Ovary (tissue), 3 donors: ENCODE measurements at regions not wholly inside any gene's neighbourhood (a gene's known extent, or its start where the extent isn't known, plus 50 kb on each side); places are given as distances from the start of the nearest gene placed in this dataset.

Source experiments
- POLR2A ChIP-seq: fragments of 450-650 bp; IDR thresholded peaks from one replicate; pipeline ENCODE4 v1.6.1; 2017; ENCODE audit warnings: antibody characterized with exemption, mild to moderate bottlenecking, moderate library complexity
- TF ChIP-seq, protein P1 (sequence below), 3 donors: fragments of 450-650 bp in 2 of 3; fragments of 200-600 bp in 1 of 3; IDR thresholded peaks; one replicate each; pipeline versions ENCODE4 v1.5.1 to v1.8.0; 2016 to 2022; ENCODE audit warnings: antibody characterized with exemption in 3 of 3, mild to moderate bottlenecking in 1 of 3
- donor health status: DM: no; HTN: no; CAD: no.

DNA sequence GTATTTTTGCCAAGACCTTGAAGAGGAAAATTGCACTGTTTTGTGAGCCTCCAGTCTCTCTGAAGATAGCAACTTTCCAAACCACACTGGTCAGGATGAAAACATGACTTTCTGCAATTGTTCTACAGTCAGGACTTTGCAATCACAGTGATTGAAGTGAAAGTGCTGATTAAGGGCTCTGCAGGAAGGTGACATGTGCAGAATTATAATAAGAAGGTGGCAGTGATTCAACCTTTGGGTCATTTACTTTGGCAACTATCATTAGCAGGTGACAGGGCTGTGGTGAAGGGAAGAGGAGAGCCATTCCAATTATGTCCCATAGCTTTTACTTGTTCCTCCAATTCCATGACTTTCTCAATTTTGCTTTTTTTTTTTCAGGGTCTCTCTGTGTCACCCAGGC, 350.0 kb upstream of the FZD8 start:
- TF ChIP-seq, protein P1, sequence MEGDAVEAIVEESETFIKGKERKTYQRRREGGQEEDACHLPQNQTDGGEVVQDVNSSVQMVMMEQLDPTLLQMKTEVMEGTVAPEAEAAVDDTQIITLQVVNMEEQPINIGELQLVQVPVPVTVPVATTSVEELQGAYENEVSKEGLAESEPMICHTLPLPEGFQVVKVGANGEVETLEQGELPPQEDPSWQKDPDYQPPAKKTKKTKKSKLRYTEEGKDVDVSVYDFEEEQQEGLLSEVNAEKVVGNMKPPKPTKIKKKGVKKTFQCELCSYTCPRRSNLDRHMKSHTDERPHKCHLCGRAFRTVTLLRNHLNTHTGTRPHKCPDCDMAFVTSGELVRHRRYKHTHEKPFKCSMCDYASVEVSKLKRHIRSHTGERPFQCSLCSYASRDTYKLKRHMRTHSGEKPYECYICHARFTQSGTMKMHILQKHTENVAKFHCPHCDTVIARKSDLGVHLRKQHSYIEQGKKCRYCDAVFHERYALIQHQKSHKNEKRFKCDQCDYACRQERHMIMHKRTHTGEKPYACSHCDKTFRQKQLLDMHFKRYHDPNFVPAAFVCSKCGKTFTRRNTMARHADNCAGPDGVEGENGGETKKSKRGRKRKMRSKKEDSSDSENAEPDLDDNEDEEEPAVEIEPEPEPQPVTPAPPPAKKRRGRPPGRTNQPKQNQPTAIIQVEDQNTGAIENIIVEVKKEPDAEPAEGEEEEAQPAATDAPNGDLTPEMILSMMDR (IDR thresholded peaks at IDR 0.05), result no peak
- TF ChIP-seq POLR2A, result no peak
